K562 (cell line): ENCODE measurements at regions not wholly inside any gene's neighbourhood (a gene's known extent, or its start where the extent isn't known, plus 50 kb on each side); places are given as distances from the start of the nearest gene placed in this dataset.

Source experiments
- EP300 ChIP-seq: IDR thresholded peaks from 2 replicates; pipeline ENCODE4 v1.6.1; 2012; ENCODE audit warnings: low read length, improper control_type of control experiment
- ESRRA ChIP-seq: fragments of 450-650 bp; IDR thresholded peaks from 2 replicates; pipeline ENCODE4 v1.6.1; 2014; ENCODE audit warnings: low read depth, mild to moderate bottlenecking, moderate library complexity, borderline replicate concordance
- FOS ChIP-seq: IDR thresholded peaks from 3 replicates; pipeline ENCODE4 v1.6.1; 2011; ENCODE audit not compliant: insufficient read length; ENCODE audit errors: extremely low read depth
- FOSL1 ChIP-seq: fragments of 200-800 bp; sonication (Bioruptor generic); conservative IDR thresholded peaks from 2 replicates; pipeline ENCODE4 v1.6.1; 2016; ENCODE audit warnings: missing genetic modification characterization, missing compliant biosample characterization
- GABPB1 ChIP-seq: sonication (generic); formaldehyde crosslinking; IDR thresholded peaks from 2 replicates; pipeline ENCODE4 v1.8.0; 2022; ENCODE audit warnings: mild to moderate bottlenecking, missing genetic modification reagents
- HMGXB4 ChIP-seq: sonication (generic); formaldehyde crosslinking; IDR thresholded peaks from 2 replicates; pipeline ENCODE4 v1.8.1; 2023; ENCODE audit warnings: mild to moderate bottlenecking, missing genetic modification reagents
- JUN ChIP-seq, 2 experiments: sonication (generic) in 1 of 2; formaldehyde crosslinking in 1 of 2; IDR thresholded peaks; 2 replicates each; pipeline versions ENCODE4 v1.6.1 to v1.8.0; 2012 to 2022; ENCODE audit warnings: borderline replicate concordance in 2 of 2, mild to moderate bottlenecking in 2 of 2, improper control_type of control experiment in 1 of 2, low read depth in 1 of 2, low read length in 1 of 2, missing genetic modification reagents in 1 of 2
- JUND ChIP-seq, 2 experiments: IDR thresholded peaks; 2 replicates in 1 of 2; 3 replicates in 1 of 2; pipeline ENCODE4 v1.6.1; 2011; ENCODE audit warnings: borderline replicate concordance in 2 of 2, low read depth in 2 of 2, low read length in 2 of 2, improper control_type of control experiment in 1 of 2, missing biosample characterization in 1 of 2, missing genetic modification characterization in 1 of 2, missing genetic modification reagents in 1 of 2
- MEF2A ChIP-seq: IDR thresholded peaks from 2 replicates; pipeline ENCODE4 v1.6.1; 2011; ENCODE audit warnings: low read depth, mild to moderate bottlenecking, low read length, moderate library complexity; ENCODE audit not compliant: control insufficient read depth
- MTA1 ChIP-seq: fragments of 450-650 bp; IDR thresholded peaks from 2 replicates; pipeline ENCODE4 v1.6.1; 2017; ENCODE audit warnings: borderline replicate concordance
- NCOR1 ChIP-seq: fragments of 450-650 bp; IDR thresholded peaks from 2 replicates; pipeline ENCODE4 v1.6.1; 2016; ENCODE audit warnings: mild to moderate bottlenecking, moderate library complexity
- NFE2 ChIP-seq: IDR thresholded peaks from 2 replicates; pipeline ENCODE4 v1.6.1; 2014; ENCODE audit warnings: antibody characterized with exemption, low read depth
- NFRKB ChIP-seq: fragments of 450-650 bp; IDR thresholded peaks from 2 replicates; pipeline ENCODE4 v1.6.1; 2016; ENCODE audit warnings: low read depth
- NR2F6 ChIP-seq: fragments of 450-650 bp; formaldehyde crosslinking; IDR thresholded peaks from 2 replicates; pipeline ENCODE4 v1.4.0; 2020; ENCODE audit warnings: mild to moderate bottlenecking
- PHB2 ChIP-seq: fragments of 450-650 bp; IDR thresholded peaks from 2 replicates; pipeline ENCODE4 v1.6.1; 2017; ENCODE audit warnings: low read depth
- PKNOX1 ChIP-seq: fragments of 450-650 bp; IDR thresholded peaks from 2 replicates; pipeline ENCODE4 v1.6.1; 2016
- RFX1 ChIP-seq: fragments of 450-650 bp; IDR thresholded peaks from 2 replicates; pipeline ENCODE4 v1.6.1; 2016; ENCODE audit warnings: mild to moderate bottlenecking, moderate library complexity
- SMARCA4 ChIP-seq: fragments of 450-650 bp; IDR thresholded peaks from 2 replicates; pipeline ENCODE4 v1.6.1; 2016
- SMARCE1 ChIP-seq: fragments of 450-650 bp; IDR thresholded peaks from 2 replicates; pipeline ENCODE4 v1.7.1; 2016; ENCODE audit warnings: mild to moderate bottlenecking
- STAT5A ChIP-seq: IDR thresholded peaks from 2 replicates; pipeline ENCODE4 v1.6.1; 2012; ENCODE audit warnings: low read length, inconsistent platforms, borderline replicate concordance
- TBL1XR1 ChIP-seq, 2 experiments: IDR thresholded peaks; 2 replicates each; pipeline ENCODE4 v1.6.1; 2012; ENCODE audit warnings: improper control_type of control experiment in 2 of 2, low read length in 2 of 2, mild to moderate bottlenecking in 1 of 2
- TRIM24 ChIP-seq, 2 experiments: fragments of 450-650 bp; IDR thresholded peaks; 2 replicates each; pipeline ENCODE4 v1.6.1; 2016
- ZFP91 ChIP-seq: sonication (generic); formaldehyde crosslinking; IDR thresholded peaks from 2 replicates; pipeline ENCODE4 v1.8.0; 2022; ENCODE audit warnings: mild to moderate bottlenecking, missing genetic modification reagents
- ZNF316 ChIP-seq: fragments of 450-650 bp; IDR thresholded peaks from 2 replicates; pipeline ENCODE4 v1.6.1; 2016

- TF ChIP-seq MEF2A (peak; percentile 54; the same call in 1 of the 2 replicates), NCOR1 (peak; percentile 51; the same call in 1 of the 2 replicates), JUN (IDR thresholded peaks at IDR 0.05; ENCODE audit: borderline replicate concordance, low read depth, low read length) (peak; percentile 97), JUN (CRISPR knock-in tag; IDR thresholded peaks at IDR 0.05; ENCODE audit: borderline replicate concordance) (0 out of 2 replicates have a peak, but pooled peaks have one; percentile 34), EP300 (peak; percentile 77), ZNF316 (peak; percentile 34; the same call in 1 of the 2 replicates), NFRKB (peak; percentile 32; the same call in 1 of the 2 replicates), MTA1 (peak; percentile 23; the same call in 1 of the 2 replicates), TBL1XR1 (IDR thresholded peaks at IDR 0.05; ENCODE audit: low read length in 2 of 2) (peak in 1 of 2 experiments; percentile 45; a peak in 1 of 4 replicates), FOS (peak; percentile 65), HMGXB4 (no peak), TRIM24 (IDR thresholded peaks at IDR 0.05) (peak in 1 of 2 experiments; percentile 47; a peak in 1 of 4 replicates), SMARCE1 (peak; percentile 99), GABPB1 (CRISPR knock-in tag) (no peak), PKNOX1 (peak; percentile 81), STAT5A (no peak; the same call in 1 of the 2 replicates), ESRRA (peak; percentile 55; the same call in 1 of the 2 replicates), JUND (IDR thresholded peaks at IDR 0.05; ENCODE audit: borderline replicate concordance, low read depth, low read length) (peak; percentile 99), JUND (tag; IDR thresholded peaks at IDR 0.05; ENCODE audit: borderline replicate concordance, low read depth, low read length) (peak; percentile 98), RFX1 (peak; percentile 65), ZFP91 (CRISPR knock-in tag) (no peak), SMARCA4 (peak; percentile 96), PHB2 (peak; percentile 34; the same call in 1 of the 2 replicates), NFE2 (peak; percentile 56; the same call in 1 of the 2 replicates), FOSL1 (tag) (peak; percentile 97), NR2F6 (no peak)
Measured at GRCh38 chr3:65030847-65031463, 343.2 kb upstream of the ADAMTS9 start (continued).
